SK-N-SH (cell line): ENCODE measurements at regions not wholly inside any gene's neighbourhood (a gene's known extent, or its start where the extent isn't known, plus 50 kb on each side); places are given as distances from the start of the nearest gene placed in this dataset.

Experiments used
- CTCF ChIP-seq: fragments of 200-600 bp; sonication (generic); IDR thresholded peaks from 2 replicates; pipeline ENCODE4 v1.6.1; 2017; ENCODE audit warnings: antibody characterized with exemption, mild to moderate bottlenecking, moderate library complexity
- ELF1 ChIP-seq: IDR thresholded peaks from 2 replicates; pipeline ENCODE4 v1.4.0; 2012
- EZH2phosphoT487 ChIP-seq: fragments of 200-600 bp; sonication (generic); IDR thresholded peaks from 2 replicates; pipeline ENCODE4 v1.6.1; 2017; ENCODE audit warnings: low read depth, mixed run types, mild to moderate bottlenecking, antibody characterized with exemption, moderate library complexity, borderline replicate concordance
- GABPA ChIP-seq: IDR thresholded peaks from 2 replicates; pipeline ENCODE4 v1.4.0; 2012; ENCODE audit warnings: low read depth, mild to moderate bottlenecking
- GATA2 ChIP-seq: sonication (generic); formaldehyde crosslinking; IDR thresholded peaks from 2 replicates; pipeline ENCODE4 v1.5.0; 2020; ENCODE audit warnings: mild to moderate bottlenecking, missing genetic modification reagents
- NFIC ChIP-seq: IDR thresholded peaks from 2 replicates; pipeline ENCODE4 v1.4.0; 2012; ENCODE audit warnings: borderline replicate concordance
- POLR2AphosphoS5 ChIP-seq: IDR thresholded peaks from 2 replicates; pipeline ENCODE4 v1.6.1; 2012; ENCODE audit warnings: low read depth, low read length
- REST ChIP-seq: IDR thresholded peaks from 2 replicates; pipeline ENCODE4 v1.6.1; 2012; ENCODE audit warnings: mild to moderate bottlenecking, low read depth, low read length, moderate library complexity
- RFX5 ChIP-seq: IDR thresholded peaks from 2 replicates; pipeline ENCODE4 v1.6.1; 2012; ENCODE audit warnings: mild to moderate bottlenecking, improper control_type of control experiment, low read length
- USF2 ChIP-seq: fragments of 150-350 bp; IDR thresholded peaks from 2 replicates; pipeline ENCODE4 v1.6.1; 2017; ENCODE audit warnings: antibody characterized with exemption, low read length, low read depth, borderline replicate concordance
- YY1 ChIP-seq: IDR thresholded peaks from 2 replicates; pipeline ENCODE4 v1.4.0; 2012; ENCODE audit warnings: low read depth, mild to moderate bottlenecking
- ZBTB33 ChIP-seq: IDR thresholded peaks from 2 replicates; pipeline ENCODE4 v1.4.0; 2012; ENCODE audit warnings: low read depth, borderline replicate concordance

- no peak for TF ChIP-seq POLR2AphosphoS5
- TF ChIP-seq CTCF = no peak
- no peak for TF ChIP-seq RFX5
- no peak for TF ChIP-seq ELF1
- no peak for TF ChIP-seq EZH2phosphoT487
- no peak for TF ChIP-seq ZBTB33
- no peak for TF ChIP-seq GATA2 (CRISPR knock-in tag)
- TF ChIP-seq GABPA = no peak
- TF ChIP-seq NFIC = no peak
- no peak for TF ChIP-seq YY1
- no peak for TF ChIP-seq USF2
- no peak for TF ChIP-seq REST
Measured at GRCh38 chr5:126122942-126123341, 300.3 kb upstream of the GRAMD2B start.
